Activated CD8-positive, alpha-beta memory T cell treated with anti-CD3 and anti-CD28 coated beads, Interleukin-2, amount 50 U/mL, for 24 hours (primary cell): ENCODE measurements at regions not wholly inside any gene's neighbourhood (a gene's known extent, or its start where the extent isn't known, plus 50 kb on each side); places are given as distances from the start of the nearest gene placed in this dataset.

Experiments used
- DNase-seq: peaks from one replicate; pipeline ENCODE4 v3.0.0-alpha.2; 2020; ENCODE audit errors: extremely low read depth

GRCh38 chr4:58553679-58554078 lies 1443.5 kb upstream of the IGFBP7 start:
- no peak for DNase-seq

GRCh38 chr4:58553031-58553430 lies 1442.8 kb upstream of the IGFBP7 start:
- no peak for DNase-seq

- no peak for DNase-seq
These were observed 1441.5 kb upstream of the IGFBP7 start for GRCh38 chr4:58551676-58552075.

- DNase-seq, result no peak
These were observed 1433.3 kb upstream of the IGFBP7 start for GRCh38 chr4:58543465-58543864.

GRCh38 chr4:58541926-58542325 lies 1431.7 kb upstream of the IGFBP7 start:
- no peak for DNase-seq

GRCh38 chr4:58522765-58523382 lies 1412.7 kb upstream of the IGFBP7 start:
- no peak for DNase-seq

GRCh38 chr4:58515226-58515625 lies 1405.0 kb upstream of the IGFBP7 start:
- no peak for DNase-seq

GRCh38 chr4:58514299-58514698 lies 1404.1 kb upstream of the IGFBP7 start:
- DNase-seq, result no peak

GRCh38 chr4:58510652-58511051 lies 1400.5 kb upstream of the IGFBP7 start:
- DNase-seq, result no peak

- no peak for DNase-seq
These were observed 1396.9 kb upstream of the IGFBP7 start for GRCh38 chr4:58507079-58507478.

GRCh38 chr4:58502839-58503238 lies 1392.7 kb upstream of the IGFBP7 start:
- no peak for DNase-seq

- no peak for DNase-seq
These were observed 1389.0 kb upstream of the IGFBP7 start for GRCh38 chr4:58499182-58499581.

- no peak for DNase-seq
These were observed 1381.4 kb upstream of the IGFBP7 start for GRCh38 chr4:58491620-58492019.

- no peak for DNase-seq
These were observed 1367.8 kb upstream of the IGFBP7 start for GRCh38 chr4:58477950-58478349.

GRCh38 chr4:58477513-58477912 lies 1367.3 kb upstream of the IGFBP7 start:
- DNase-seq, result no peak

GRCh38 chr4:58475097-58475496 lies 1364.9 kb upstream of the IGFBP7 start:
- no peak for DNase-seq

- no peak for DNase-seq
These were observed 1354.8 kb upstream of the IGFBP7 start for GRCh38 chr4:58465031-58465430.

GRCh38 chr4:58456727-58457384 lies 1346.7 kb upstream of the IGFBP7 start:
- DNase-seq, result no peak

- no peak for DNase-seq
These were observed 1343.8 kb upstream of the IGFBP7 start for GRCh38 chr4:58453956-58454355.

- no peak for DNase-seq
These were observed 1341.5 kb upstream of the IGFBP7 start for GRCh38 chr4:58451707-58452106.

GRCh38 chr4:58435871-58436270 lies 1325.7 kb upstream of the IGFBP7 start:
- DNase-seq, result no peak

GRCh38 chr4:58413849-58414248 lies 1303.7 kb upstream of the IGFBP7 start:
- DNase-seq, result no peak

GRCh38 chr4:58411904-58412303 lies 1301.7 kb upstream of the IGFBP7 start:
- DNase-seq, result no peak

GRCh38 chr4:58406762-58407161 lies 1296.6 kb upstream of the IGFBP7 start:
- DNase-seq, result no peak
